ENCODE measurements at regions not wholly inside any gene's neighbourhood (a gene's known extent, or its start where the extent isn't known, plus 50 kb on each side); places are given as distances from the start of the nearest gene placed in this dataset.

DNA sequence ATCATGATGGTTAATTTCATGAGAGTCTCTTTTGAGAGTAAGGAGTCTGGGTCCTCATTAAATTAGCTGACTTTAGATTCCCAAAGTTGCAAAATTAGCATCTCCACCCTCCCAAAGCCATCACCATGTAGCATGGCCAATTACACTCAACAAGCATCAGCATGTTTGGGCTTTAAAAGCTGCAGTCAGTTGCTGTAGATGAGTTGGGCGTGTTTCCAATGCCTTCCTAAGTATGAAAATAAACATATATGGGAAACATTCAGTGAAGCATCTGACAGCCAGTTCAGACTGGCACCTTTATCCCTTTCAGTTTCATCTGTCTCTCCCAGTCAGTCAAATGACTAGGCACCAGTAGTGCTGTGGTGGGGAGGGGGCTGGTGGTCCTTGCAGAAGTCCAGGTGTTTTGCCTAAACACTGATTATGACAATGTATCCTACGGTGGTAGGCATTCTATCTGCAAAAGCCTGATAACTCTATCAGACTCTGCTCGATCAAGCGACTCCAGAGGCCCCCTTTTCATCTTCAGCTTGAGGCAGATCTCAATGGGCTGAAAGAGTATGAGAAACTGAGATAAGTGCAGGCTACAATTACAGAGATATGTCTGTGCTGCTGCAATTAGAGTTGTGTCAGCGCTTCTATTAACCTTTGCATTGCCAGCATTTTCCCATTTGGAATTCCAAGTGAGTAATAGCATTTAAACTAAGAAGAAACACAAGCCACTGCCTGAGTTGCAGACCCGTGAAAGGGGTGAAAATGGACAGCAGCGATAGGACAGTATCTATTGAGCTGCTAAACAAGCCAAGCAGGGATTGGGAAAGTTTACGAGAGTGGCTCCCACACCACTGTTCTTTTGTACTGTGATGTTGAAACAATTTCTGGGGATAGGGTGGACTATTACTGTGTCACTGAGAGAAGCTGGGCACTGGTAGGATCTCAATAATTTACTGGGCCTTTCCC is 67.3 kb upstream of the SPOPL start:
- Histone ChIP-seq H3K27ac (ENCODE audit: low read depth in 1 of 2, low read length in 2 of 2) (no peak overlapping the region), H3K4me3 (ENCODE audit: low read length) (no peak overlapping the region), H3K9me3 (ENCODE audit: control insufficient read depth in 1 of 2, insufficient read depth in 1 of 2, low read length in 2 of 2) (no peaks in the 10 kb centered on the region), H3K36me3 (ENCODE audit: insufficient read depth, low read length) (no peaks in the 10 kb centered on the region), H3K27me3 (ENCODE audit: control insufficient read depth in 1 of 2, insufficient read depth in 2 of 2, low read length in 2 of 2) (no peaks in the 10 kb centered on the region), H3K4me1 (ENCODE audit: insufficient read depth, low read length) (no peaks in the 10 kb centered on the region)
- no peak for DNase-seq
- TF ChIP-seq, protein P1, sequence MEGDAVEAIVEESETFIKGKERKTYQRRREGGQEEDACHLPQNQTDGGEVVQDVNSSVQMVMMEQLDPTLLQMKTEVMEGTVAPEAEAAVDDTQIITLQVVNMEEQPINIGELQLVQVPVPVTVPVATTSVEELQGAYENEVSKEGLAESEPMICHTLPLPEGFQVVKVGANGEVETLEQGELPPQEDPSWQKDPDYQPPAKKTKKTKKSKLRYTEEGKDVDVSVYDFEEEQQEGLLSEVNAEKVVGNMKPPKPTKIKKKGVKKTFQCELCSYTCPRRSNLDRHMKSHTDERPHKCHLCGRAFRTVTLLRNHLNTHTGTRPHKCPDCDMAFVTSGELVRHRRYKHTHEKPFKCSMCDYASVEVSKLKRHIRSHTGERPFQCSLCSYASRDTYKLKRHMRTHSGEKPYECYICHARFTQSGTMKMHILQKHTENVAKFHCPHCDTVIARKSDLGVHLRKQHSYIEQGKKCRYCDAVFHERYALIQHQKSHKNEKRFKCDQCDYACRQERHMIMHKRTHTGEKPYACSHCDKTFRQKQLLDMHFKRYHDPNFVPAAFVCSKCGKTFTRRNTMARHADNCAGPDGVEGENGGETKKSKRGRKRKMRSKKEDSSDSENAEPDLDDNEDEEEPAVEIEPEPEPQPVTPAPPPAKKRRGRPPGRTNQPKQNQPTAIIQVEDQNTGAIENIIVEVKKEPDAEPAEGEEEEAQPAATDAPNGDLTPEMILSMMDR (IDR thresholded peaks at IDR 0.05): no peak
- ChIA-PET POLR2A (no interaction called here), CTCF (no interaction called here)
- no peaks in the 10 kb centered on the region for H3K4me1 Mint-ChIP-seq (ENCODE audit: low read depth)
- no peak overlapping the region for H3K4me3 Mint-ChIP-seq
- no peak overlapping the region for H3K27ac Mint-ChIP-seq
- intact Hi-C loops (cut with DNase I, micrococcal nuclease): no loop called here
- H3K9me3 Mint-ChIP-seq: peaks cover 2% of the 10 kb centered on the region
- no peak for ATAC-seq (ENCODE audit: poor library complexity)
- no peaks in the 10 kb centered on the region for H3K36me3 Mint-ChIP-seq (ENCODE audit: low read depth)
- H3K27me3 Mint-ChIP-seq: no peaks in the 10 kb centered on the region

DNA sequence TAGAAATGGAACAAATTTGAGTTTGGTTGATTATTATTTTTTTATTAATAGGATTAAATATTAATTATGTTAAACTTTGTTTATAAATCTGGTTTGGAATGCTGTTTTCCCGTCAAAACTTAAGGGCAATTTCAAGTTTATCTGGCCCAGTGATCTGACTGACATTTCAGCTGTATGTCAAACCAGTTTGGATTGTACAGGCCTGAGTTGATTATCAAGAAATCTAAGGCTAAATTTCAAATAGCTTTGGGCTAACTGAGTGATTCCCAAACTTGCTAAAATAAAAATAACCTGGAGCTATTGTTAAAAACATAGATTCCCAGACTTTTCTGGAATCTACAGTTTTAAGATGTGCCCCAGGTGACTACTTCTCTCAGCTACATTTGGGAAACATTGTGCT is 65.9 kb upstream of the SPOPL start:
- Mint-ChIP-seq H3K27me3 (no peaks in the 10 kb centered on the region), H3K27ac (no peak overlapping the region), H3K9me3 (no peaks in the 10 kb centered on the region), H3K36me3 (ENCODE audit: low read depth) (no peaks in the 10 kb centered on the region), H3K4me3 (no peak overlapping the region), H3K4me1 (ENCODE audit: low read depth) (no peaks in the 10 kb centered on the region)
- H3K9me3 ChIP-seq (ENCODE audit: control insufficient read depth in 1 of 2, insufficient read depth in 1 of 2, low read length in 2 of 2): no peaks in the 10 kb centered on the region
- ATAC-seq (ENCODE audit: poor library complexity): no peak
- intact Hi-C loops (cut with DNase I, micrococcal nuclease): no loop called here
- ChIA-PET CTCF (no interaction called here), POLR2A (no interaction called here)
- H3K36me3 ChIP-seq (ENCODE audit: insufficient read depth, low read length): no peaks in the 10 kb centered on the region
- no peak for DNase-seq
- H3K4me3 ChIP-seq (ENCODE audit: low read length): no peak overlapping the region
- no peaks in the 10 kb centered on the region for H3K27me3 ChIP-seq (ENCODE audit: control insufficient read depth in 1 of 2, insufficient read depth in 2 of 2, low read length in 2 of 2)
- H3K27ac ChIP-seq (ENCODE audit: low read depth in 1 of 2, low read length in 2 of 2): no peak overlapping the region
- TF ChIP-seq, protein P1 (IDR thresholded peaks at IDR 0.05): no peak
- no peaks in the 10 kb centered on the region for H3K4me1 ChIP-seq (ENCODE audit: insufficient read depth, low read length)

DNA sequence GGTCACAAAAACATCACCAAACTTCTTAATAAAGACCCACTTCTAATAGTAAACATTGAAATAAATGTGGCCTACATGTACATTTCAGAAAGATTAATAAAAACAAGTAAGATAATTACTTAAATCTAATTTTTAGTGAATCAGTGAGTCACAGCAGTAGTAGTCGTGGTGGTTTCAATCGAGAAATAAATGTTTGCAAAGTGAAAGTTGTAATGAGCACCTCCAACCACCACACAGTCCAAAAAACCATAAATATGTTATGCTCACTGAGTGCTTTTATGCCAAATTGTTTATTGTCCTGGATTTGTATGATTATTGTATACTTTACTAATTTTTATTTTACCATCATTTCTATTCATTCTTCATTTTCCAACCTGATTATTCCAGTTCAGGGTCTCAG is 61.8 kb upstream of the SPOPL start:
- H3K9me3 ChIP-seq (ENCODE audit: control insufficient read depth in 1 of 2, insufficient read depth in 1 of 2, low read length in 2 of 2): no peaks in the 10 kb centered on the region
- Mint-ChIP-seq H3K4me1 (ENCODE audit: low read depth) (no peaks in the 10 kb centered on the region), H3K36me3 (ENCODE audit: low read depth) (no peaks in the 10 kb centered on the region), H3K9me3 (no peaks in the 10 kb centered on the region), H3K4me3 (no peak overlapping the region), H3K27ac (no peak overlapping the region), H3K27me3 (no peaks in the 10 kb centered on the region)
- no peaks in the 10 kb centered on the region for H3K36me3 ChIP-seq (ENCODE audit: insufficient read depth, low read length)
- H3K27ac ChIP-seq (ENCODE audit: low read depth in 1 of 2, low read length in 2 of 2): no peak overlapping the region
- TF ChIP-seq, protein P1 (IDR thresholded peaks at IDR 0.05): no peak
- CTCF ChIA-PET: no interaction called here
- H3K27me3 ChIP-seq (ENCODE audit: control insufficient read depth in 1 of 2, insufficient read depth in 2 of 2, low read length in 2 of 2): no peaks in the 10 kb centered on the region
- POLR2A ChIA-PET: no interaction called here
- intact Hi-C loops (cut with DNase I, micrococcal nuclease): no loop called here
- no peak for ATAC-seq (ENCODE audit: poor library complexity)
- no peak for DNase-seq
- no peak overlapping the region for H3K4me3 ChIP-seq (ENCODE audit: low read length)
- no peaks in the 10 kb centered on the region for H3K4me1 ChIP-seq (ENCODE audit: insufficient read depth, low read length)

Measured in CD4-positive, alpha-beta T cell (primary cell).